ENCODE measurements at regions not wholly inside any gene's neighbourhood (a gene's known extent, or its start where the extent isn't known, plus 50 kb on each side); places are given as distances from the start of the nearest gene placed in this dataset.

GRCh38 chr2:196244966-196245365 is 73.6 kb upstream of the STK17B start:
- Histone ChIP-seq H3K9me3 (ENCODE audit: low read depth, low read length) (no peaks in the 10 kb centered on the region), H3K4me3 (ENCODE audit: low read length) (no peak overlapping the region), H3K4me1 (ENCODE audit: insufficient read depth, low read length) (peaks cover 83% of the 10 kb centered on the region), H3K27me3 (ENCODE audit: insufficient read depth, low read length) (no peaks in the 10 kb centered on the region)

- Histone ChIP-seq H3K4me1 (ENCODE audit: insufficient read depth, low read length) (peaks cover 84% of the 10 kb centered on the region), H3K27me3 (ENCODE audit: insufficient read depth, low read length) (no peaks in the 10 kb centered on the region), H3K9me3 (ENCODE audit: low read depth, low read length) (no peaks in the 10 kb centered on the region), H3K4me3 (ENCODE audit: low read length) (no peak overlapping the region)
Measured at GRCh38 chr2:196245378-196246140, 74.2 kb upstream of the STK17B start.

- Histone ChIP-seq H3K4me3 (ENCODE audit: low read length) (no peak overlapping the region), H3K27me3 (ENCODE audit: insufficient read depth, low read length) (no peaks in the 10 kb centered on the region), H3K4me1 (ENCODE audit: insufficient read depth, low read length) (peaks cover 79% of the 10 kb centered on the region), H3K9me3 (ENCODE audit: low read depth, low read length) (no peaks in the 10 kb centered on the region)
Measured at GRCh38 chr2:196247114-196247975, 76.0 kb upstream of the STK17B start.

- H3K4me3 ChIP-seq (ENCODE audit: low read length) = no peak overlapping the region
- H3K9me3 ChIP-seq (ENCODE audit: low read depth, low read length) = no peaks in the 10 kb centered on the region
- no peaks in the 10 kb centered on the region for H3K27me3 ChIP-seq (ENCODE audit: insufficient read depth, low read length)
- peaks cover 75% of the 10 kb centered on the region for H3K4me1 ChIP-seq (ENCODE audit: insufficient read depth, low read length)
Measured at GRCh38 chr2:196247976-196248280, 76.5 kb upstream of the STK17B start.

GRCh38 chr2:196248467-196249094 is 77.2 kb upstream of the STK17B start:
- Histone ChIP-seq H3K4me3 (ENCODE audit: low read length) (no peak overlapping the region), H3K4me1 (ENCODE audit: insufficient read depth, low read length) (peaks cover 68% of the 10 kb centered on the region), H3K27me3 (ENCODE audit: insufficient read depth, low read length) (no peaks in the 10 kb centered on the region)

GRCh38 chr2:196249171-196249570 is 77.8 kb upstream of the STK17B start:
- Histone ChIP-seq H3K4me1 (ENCODE audit: insufficient read depth, low read length) (peaks cover 66% of the 10 kb centered on the region), H3K4me3 (ENCODE audit: low read length) (no peak overlapping the region), H3K27me3 (ENCODE audit: insufficient read depth, low read length) (no peaks in the 10 kb centered on the region), H3K9me3 (ENCODE audit: low read depth, low read length) (no peaks in the 10 kb centered on the region)

More at GRCh38 chr2:196248467-196249094, 77.2 kb upstream of the STK17B start:
- H3K9me3 ChIP-seq (ENCODE audit: low read depth, low read length) = no peaks in the 10 kb centered on the region

GRCh38 chr2:196249860-196250259 is 78.5 kb upstream of the STK17B start:
- Histone ChIP-seq H3K4me3 (ENCODE audit: low read length) (no peak overlapping the region), H3K9me3 (ENCODE audit: low read depth, low read length) (no peaks in the 10 kb centered on the region), H3K4me1 (ENCODE audit: insufficient read depth, low read length) (peaks cover 62% of the 10 kb centered on the region), H3K27me3 (ENCODE audit: insufficient read depth, low read length) (no peaks in the 10 kb centered on the region)

GRCh38 chr2:196251132-196251531 is 79.8 kb upstream of the STK17B start:
- H3K27me3 ChIP-seq (ENCODE audit: insufficient read depth, low read length) = no peaks in the 10 kb centered on the region
- H3K4me3 ChIP-seq (ENCODE audit: low read length) = no peak overlapping the region
- no peaks in the 10 kb centered on the region for H3K9me3 ChIP-seq (ENCODE audit: low read depth, low read length)
- H3K4me1 ChIP-seq (ENCODE audit: insufficient read depth, low read length) = peaks cover 51% of the 10 kb centered on the region

- Histone ChIP-seq H3K9me3 (ENCODE audit: low read depth, low read length) (no peaks in the 10 kb centered on the region), H3K4me1 (ENCODE audit: insufficient read depth, low read length) (peaks cover 41% of the 10 kb centered on the region), H3K27me3 (ENCODE audit: insufficient read depth, low read length) (no peaks in the 10 kb centered on the region), H3K4me3 (ENCODE audit: low read length) (no peak overlapping the region)
Measured at GRCh38 chr2:196252408-196253115, 81.2 kb upstream of the STK17B start.

GRCh38 chr2:196253116-196253480 is 81.7 kb upstream of the STK17B start:
- H3K4me1 ChIP-seq (ENCODE audit: insufficient read depth, low read length) = peaks cover 36% of the 10 kb centered on the region
- H3K9me3 ChIP-seq (ENCODE audit: low read depth, low read length) = no peaks in the 10 kb centered on the region
- H3K27me3 ChIP-seq (ENCODE audit: insufficient read depth, low read length) = no peaks in the 10 kb centered on the region
- H3K4me3 ChIP-seq (ENCODE audit: low read length) = no peak overlapping the region

GRCh38 chr2:196256585-196256984 is 85.2 kb upstream of the STK17B start:
- Histone ChIP-seq H3K9me3 (ENCODE audit: low read depth, low read length) (no peaks in the 10 kb centered on the region), H3K4me3 (ENCODE audit: low read length) (no peak overlapping the region), H3K27me3 (ENCODE audit: insufficient read depth, low read length) (no peaks in the 10 kb centered on the region), H3K4me1 (ENCODE audit: insufficient read depth, low read length) (peaks cover 24% of the 10 kb centered on the region)

- no peak overlapping the region for H3K4me3 ChIP-seq (ENCODE audit: low read length)
- H3K4me1 ChIP-seq (ENCODE audit: insufficient read depth, low read length) = peaks cover 25% of the 10 kb centered on the region
Measured at GRCh38 chr2:196257086-196257485, 85.7 kb upstream of the STK17B start.

GRCh38 chr2:196258407-196258806 is 87.0 kb upstream of the STK17B start:
- H3K4me1 ChIP-seq (ENCODE audit: insufficient read depth, low read length) = peaks cover 38% of the 10 kb centered on the region
- H3K9me3 ChIP-seq (ENCODE audit: low read depth, low read length) = no peaks in the 10 kb centered on the region
- no peak overlapping the region for H3K4me3 ChIP-seq (ENCODE audit: low read length)
- no peaks in the 10 kb centered on the region for H3K27me3 ChIP-seq (ENCODE audit: insufficient read depth, low read length)

More at GRCh38 chr2:196257086-196257485, 85.7 kb upstream of the STK17B start:
- Histone ChIP-seq H3K27me3 (ENCODE audit: insufficient read depth, low read length) (no peaks in the 10 kb centered on the region), H3K9me3 (ENCODE audit: low read depth, low read length) (no peaks in the 10 kb centered on the region)

GRCh38 chr2:196259507-196260481 is 88.4 kb upstream of the STK17B start:
- Histone ChIP-seq H3K9me3 (ENCODE audit: low read depth, low read length) (no peaks in the 10 kb centered on the region), H3K27me3 (ENCODE audit: insufficient read depth, low read length) (no peaks in the 10 kb centered on the region), H3K4me1 (ENCODE audit: insufficient read depth, low read length) (peaks cover 42% of the 10 kb centered on the region), H3K4me3 (ENCODE audit: low read length) (no peak overlapping the region)

All from mononuclear cell (primary cell).